Hematopoietic multipotent progenitor cell treated with erythropoietin and hydrocortisone succinate and interleukin-3 and kit ligand, for 17 days (in vitro differentiated cells): ENCODE measurements at regions not wholly inside any gene's neighbourhood (a gene's known extent, or its start where the extent isn't known, plus 50 kb on each side); places are given as distances from the start of the nearest gene placed in this dataset.

Experiments
- DNase-seq: peaks from one replicate; pipeline ENCODE4 v3.0.0-alpha.2; 2015; ENCODE audit warnings: low spot score

DNA sequence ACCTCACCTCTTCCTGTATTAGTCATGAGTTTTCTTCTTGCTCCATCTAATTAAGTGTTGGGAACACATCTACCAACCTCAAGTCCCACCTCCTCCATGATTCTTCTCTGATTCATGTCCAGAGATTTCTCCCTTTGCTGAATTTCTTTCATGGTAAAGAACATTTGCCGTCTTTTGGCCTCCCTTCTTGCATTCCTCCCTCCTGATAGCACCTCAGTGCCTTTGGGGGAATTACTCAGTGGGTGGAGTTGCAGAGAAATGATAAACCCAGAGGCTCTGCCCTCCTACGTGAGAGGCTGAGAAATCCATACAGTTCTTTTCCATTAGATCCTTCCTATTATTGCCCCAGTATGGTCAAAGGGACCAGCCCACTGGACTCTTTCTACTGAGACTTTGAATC, 651.9 kb downstream of the SLC4A3 start:
- DNase-seq, result no peak

DNA sequence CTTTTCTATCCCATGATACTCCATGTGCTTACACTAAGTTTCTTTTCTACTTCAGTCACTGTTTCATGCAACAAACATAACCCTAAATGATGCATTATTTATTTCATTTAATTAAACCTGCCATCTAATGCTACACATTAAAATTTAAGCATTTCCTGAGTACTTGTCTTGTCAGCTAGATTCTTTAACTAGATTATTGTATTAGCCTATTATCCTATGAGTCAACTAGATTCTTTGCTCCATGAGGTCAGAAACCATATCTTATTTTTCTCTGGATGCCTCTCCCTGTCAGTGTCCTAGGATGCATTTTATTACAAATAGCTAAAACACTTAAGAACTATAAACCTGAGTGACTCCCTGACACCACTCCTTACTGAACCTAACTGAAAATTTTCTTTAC, 652.4 kb downstream of the SLC4A3 start:
- DNase-seq, result no peak

GRCh38 chr2:220280736-220281135, 653.3 kb downstream of the SLC4A3 start:
- no peak for DNase-seq

- DNase-seq, result no peak
Observed at GRCh38 chr2:220281771-220282170, 654.3 kb downstream of the SLC4A3 start.

DNA sequence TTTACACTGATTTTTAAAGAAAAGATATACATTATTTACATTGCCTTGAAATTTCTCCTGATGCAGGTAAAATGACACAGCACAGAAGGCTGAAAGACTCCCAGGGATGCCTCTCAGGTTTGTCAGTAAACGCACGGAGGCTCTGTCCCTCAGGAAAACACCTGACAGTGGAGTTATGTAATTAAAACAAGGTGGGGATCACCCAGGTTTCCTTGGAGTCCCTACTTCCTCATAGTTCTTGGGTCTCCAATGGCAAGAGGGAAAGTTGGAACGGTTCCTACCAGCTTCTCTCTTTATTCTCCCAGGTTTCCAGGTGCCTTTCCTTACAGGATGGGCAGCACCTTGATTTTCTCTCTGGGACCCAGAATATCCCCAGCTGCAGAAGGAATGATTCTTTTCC, 654.8 kb downstream of the SLC4A3 start:
- no peak for DNase-seq

GRCh38 chr2:220293966-220294365, 666.5 kb downstream of the SLC4A3 start:
- no peak for DNase-seq

GRCh38 chr2:220296174-220296573, 668.7 kb downstream of the SLC4A3 start:
- DNase-seq, result no peak

GRCh38 chr2:220297093-220297492, 669.7 kb downstream of the SLC4A3 start:
- no peak for DNase-seq

DNA sequence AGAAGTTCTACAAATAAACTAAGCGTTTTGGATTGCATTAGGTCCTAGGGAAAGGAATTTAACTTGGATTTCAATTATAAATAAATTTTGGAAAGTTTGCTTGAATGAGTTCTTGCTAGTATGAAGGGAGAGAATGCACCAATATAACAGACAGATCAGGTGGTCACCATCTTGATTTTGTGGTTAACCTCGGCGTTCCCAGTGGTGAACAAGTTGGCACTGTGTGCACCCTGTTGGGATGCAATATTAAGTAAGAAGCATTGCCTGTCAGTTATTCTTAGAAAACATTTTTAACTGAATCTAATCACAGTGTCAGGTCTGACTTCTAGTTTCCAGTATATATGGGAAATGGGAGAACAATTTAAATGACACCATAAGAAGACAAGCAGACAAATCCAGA, 673.4 kb downstream of the SLC4A3 start:
- no peak for DNase-seq

DNA sequence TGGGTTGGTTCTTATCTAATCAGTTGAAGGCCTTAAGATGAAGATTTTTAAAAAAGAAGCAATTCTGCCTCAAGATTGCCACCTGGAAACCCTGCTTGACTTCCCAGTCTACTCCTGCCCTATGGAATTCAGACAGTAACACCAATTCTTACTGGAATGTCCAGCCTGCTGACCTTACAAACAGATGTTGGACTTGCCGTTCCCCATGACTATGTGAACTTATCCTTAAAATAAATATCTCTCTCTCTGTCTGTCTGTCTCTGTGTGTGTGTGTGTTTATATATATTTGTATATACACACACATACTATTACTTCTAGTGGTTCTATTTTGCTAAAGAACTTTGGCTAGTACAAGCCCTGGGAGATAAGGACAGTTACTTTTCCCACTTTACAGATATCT, 675.3 kb downstream of the SLC4A3 start:
- no peak for DNase-seq

DNA sequence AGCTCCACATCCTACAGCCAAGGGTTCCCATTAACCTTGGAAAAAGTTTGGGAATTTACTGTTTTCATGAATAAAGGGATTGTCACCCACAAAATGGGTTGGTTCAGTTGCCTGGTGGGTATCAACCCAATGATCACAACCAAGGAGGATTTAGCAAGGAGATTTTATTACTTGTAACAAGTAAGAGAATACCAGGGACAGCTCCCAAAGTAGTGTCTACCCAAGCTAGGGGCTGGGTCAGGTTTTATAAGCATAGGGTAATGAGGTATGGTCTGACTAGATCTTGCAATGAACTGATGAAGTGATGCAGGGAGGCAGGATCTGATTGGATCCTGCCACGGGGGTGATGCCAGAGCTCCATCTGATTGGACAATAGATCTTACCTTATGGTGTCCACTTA, 681.8 kb downstream of the SLC4A3 start:
- no peak for DNase-seq

GRCh38 chr2:220310451-220310861, 683.0 kb downstream of the SLC4A3 start:
- DNase-seq, result no peak

DNA sequence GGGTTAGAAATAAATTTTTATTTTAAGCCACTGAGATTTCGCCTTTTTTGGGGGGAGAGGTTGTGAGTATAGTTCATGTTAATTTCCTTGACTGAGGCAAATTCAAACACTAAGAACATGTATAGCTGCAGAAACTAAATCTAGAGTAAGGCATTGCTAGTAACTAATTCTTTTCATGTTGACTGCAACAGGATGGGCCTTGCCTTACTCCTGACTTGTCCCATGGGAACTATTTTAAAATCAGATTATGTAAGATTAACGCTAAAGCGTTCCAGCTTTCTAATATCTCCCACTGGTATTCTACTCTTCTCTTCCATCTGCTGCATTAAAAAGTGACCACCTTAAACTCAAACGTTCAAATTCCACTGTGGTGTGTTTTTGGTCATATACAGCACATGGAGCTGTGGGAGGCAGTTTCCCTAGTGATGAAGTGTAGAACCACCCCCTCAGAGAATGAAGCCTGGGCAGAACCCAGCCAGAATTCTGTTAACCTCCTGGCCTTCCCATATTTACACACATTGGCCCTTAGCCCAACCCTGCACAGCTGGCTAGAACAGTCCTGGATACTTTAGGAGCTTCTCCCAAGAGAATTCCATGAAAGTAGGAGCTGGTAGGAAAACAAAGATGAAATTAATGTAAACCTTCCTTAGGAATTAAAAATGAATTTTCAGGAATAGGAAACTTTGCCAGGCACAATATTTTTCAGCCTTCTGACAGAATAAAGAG, 687.8 kb downstream of the SLC4A3 start:
- DNase-seq, result no peak

GRCh38 chr2:220318037-220318436, 690.6 kb downstream of the SLC4A3 start:
- no peak for DNase-seq

- DNase-seq, result no peak
Observed at GRCh38 chr2:220318508-220318907, 691.1 kb downstream of the SLC4A3 start.

- DNase-seq, result no peak
Observed at GRCh38 chr2:220320326-220320725, 692.9 kb downstream of the SLC4A3 start.

- no peak for DNase-seq
Observed at GRCh38 chr2:220332886-220333285, 705.5 kb downstream of the SLC4A3 start.

GRCh38 chr2:220334210-220334609, 706.8 kb downstream of the SLC4A3 start:
- no peak for DNase-seq

GRCh38 chr2:220334871-220335590, 707.6 kb downstream of the SLC4A3 start:
- no peak for DNase-seq

- DNase-seq, result no peak
Observed at GRCh38 chr2:220335591-220335915, 708.1 kb downstream of the SLC4A3 start.

GRCh38 chr2:220336771-220337170, 709.3 kb downstream of the SLC4A3 start:
- no peak for DNase-seq

DNA sequence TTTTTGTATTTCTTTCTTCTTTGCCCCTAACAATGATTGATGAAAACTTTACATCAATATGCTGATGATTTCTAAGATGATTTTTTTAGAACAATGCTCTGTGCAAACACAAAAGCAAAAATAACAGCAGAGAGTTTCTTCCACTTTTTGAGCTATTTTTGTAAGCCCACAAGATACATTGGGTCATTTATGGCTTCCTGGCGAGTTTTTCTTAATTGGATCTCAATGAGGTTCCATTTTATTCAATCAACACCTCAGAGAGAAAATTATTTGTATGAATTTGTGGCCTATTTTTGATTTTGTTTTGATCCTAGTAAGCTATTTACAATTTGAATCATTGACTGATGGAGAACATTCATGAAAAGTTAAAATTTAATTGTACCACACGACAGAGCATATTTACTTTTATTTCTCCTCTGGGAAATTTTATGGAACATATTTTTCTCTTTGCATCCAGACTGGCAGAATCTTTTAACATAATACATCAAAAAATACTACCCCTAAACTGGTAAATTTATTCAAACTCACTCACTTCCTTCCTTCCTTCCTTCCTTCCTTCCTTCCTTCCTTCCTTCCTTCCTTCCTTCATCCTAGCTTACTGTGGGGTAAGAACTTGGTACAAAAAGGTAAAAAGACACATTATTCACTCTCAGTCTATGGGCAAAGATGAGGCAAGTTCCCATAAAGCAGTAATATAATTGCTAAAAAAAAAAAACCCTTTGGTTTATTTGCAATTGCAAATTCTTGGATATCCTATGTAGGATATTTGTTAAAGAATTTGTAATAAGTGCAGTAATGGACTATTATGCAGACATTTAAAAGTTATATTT, 710.4 kb downstream of the SLC4A3 start:
- no peak for DNase-seq

- no peak for DNase-seq
Observed at GRCh38 chr2:220341014-220341413, 713.6 kb downstream of the SLC4A3 start.
